HPDE6-E6E7 (cell line): ENCODE measurements at regions not wholly inside any gene's neighbourhood (a gene's known extent, or its start where the extent isn't known, plus 50 kb on each side); places are given as distances from the start of the nearest gene placed in this dataset.
"Not testable (repeated sequence)": the region's sequence is repeated elsewhere in the genome, so short reads cannot be mapped to it uniquely, and the experiment has no call there.

Source experiments
- DNase-seq: peaks from one replicate; pipeline ENCODE4 v3.0.0; 2011; ENCODE audit warnings: missing footprints; ENCODE audit errors: extremely low spot score

DNA sequence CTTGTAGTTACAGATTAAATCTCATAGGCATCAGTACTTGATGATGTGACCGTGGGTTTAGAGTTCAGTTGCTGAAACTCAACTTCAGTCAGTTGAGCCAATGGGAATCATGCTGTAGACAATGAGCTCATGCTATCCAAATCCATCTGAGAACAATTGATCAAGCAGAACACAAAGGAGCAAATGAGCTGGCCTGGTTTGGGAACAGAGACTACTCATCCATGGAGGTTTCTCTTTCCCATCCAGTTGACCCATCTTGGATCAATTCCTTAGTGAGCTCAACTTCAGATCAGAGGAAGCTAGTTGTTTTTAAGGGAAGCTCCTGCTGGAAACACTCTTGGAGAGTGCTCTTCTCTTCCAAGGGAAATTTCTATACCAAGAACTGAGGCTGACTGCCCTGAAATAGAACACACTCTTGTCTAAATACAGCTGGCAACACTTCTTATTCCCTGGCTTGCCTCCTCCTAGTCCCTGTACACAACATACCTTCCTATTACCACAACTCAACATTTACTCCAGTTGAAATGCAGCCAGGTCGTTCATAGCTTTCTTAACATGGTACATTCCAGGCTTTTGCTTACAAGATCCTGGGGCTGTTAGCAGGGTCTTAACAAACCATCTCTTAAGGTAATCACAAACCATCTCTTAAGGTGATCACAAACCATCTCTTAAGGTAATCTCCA, 203.9 kb upstream of the PRDM1 start:
- DNase-seq: no peak

GRCh38 chr6:105881608-105882007, 204.5 kb upstream of the PRDM1 start:
- no peak for DNase-seq

DNA sequence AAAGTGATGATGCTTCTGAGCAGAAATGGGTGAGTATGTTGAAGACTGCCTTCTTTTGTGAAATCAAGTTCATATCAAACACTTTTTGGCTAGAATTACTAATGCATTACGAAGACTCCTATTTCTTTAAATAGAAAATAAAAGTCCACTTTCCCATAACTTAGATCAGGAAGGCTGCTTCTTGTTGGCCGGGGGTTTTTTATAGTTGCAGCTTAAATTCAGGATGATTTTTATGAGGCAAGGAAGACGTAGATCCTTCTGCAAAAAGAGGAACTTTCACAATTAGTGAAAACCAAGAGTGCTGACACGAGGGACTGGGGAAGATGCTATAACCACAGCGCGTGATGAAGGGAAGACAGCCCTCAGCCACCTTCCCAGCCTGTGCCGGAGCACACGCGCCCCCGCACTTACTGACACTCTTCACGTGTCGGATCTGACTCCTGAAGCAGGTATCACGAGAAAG, 206.1 kb upstream of the PRDM1 start:
- DNase-seq: no peak

GRCh38 chr6:105879146-105879545, 207.0 kb upstream of the PRDM1 start:
- no peak for DNase-seq

GRCh38 chr6:105875974-105876640, 210.0 kb upstream of the PRDM1 start:
- DNase-seq: no peak

GRCh38 chr6:105874835-105875626, 211.1 kb upstream of the PRDM1 start:
- DNase-seq: no peak

DNA sequence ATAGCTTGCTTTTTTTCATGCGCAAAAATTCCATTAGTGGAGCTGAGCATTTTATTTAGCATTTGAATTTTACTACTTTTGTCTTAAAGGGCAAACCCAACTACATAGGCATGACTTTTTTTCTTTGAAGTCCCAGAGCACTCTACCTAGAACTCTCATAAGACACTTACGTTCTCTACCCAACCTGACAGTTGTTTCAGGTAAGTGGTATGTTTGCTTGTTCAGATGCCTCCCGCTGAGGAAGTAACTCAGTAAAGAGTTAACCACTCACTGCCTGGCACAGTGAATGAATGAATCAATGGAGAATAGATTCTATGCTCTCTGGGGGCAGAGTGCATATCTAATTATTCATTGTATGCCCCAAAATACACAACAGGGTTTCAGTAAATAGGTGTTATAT, 212.3 kb upstream of the PRDM1 start:
- DNase-seq: no peak

- DNase-seq: no peak
These were observed 212.9 kb upstream of the PRDM1 start for GRCh38 chr6:105873211-105873704.

- no peak for DNase-seq
These were observed 213.9 kb upstream of the PRDM1 start for GRCh38 chr6:105872249-105872648.

- no peak for DNase-seq
These were observed 214.6 kb upstream of the PRDM1 start for GRCh38 chr6:105871542-105871941.

GRCh38 chr6:105869835-105870440, 216.2 kb upstream of the PRDM1 start:
- DNase-seq: no peak

GRCh38 chr6:105868823-105869460, 217.2 kb upstream of the PRDM1 start:
- no peak for DNase-seq

DNA sequence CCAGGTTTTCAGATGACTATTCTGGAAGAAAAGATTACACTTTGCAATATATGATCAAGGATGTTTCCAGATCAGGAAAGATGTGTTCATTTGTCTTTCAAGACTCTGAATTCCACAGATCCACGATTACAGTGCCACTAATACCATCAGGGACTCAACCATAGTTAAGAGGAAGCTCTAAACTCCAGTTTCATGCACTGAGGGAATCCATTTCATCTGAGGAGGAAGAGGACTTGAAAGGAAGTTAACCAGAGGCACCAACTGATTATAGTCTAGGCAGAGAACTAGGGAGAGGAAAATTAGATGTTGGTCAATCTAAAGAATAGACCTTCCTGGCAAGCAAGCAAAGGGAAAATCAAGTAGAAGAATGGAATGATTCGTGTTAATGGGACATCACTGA, 218.3 kb upstream of the PRDM1 start:
- no peak for DNase-seq

DNA sequence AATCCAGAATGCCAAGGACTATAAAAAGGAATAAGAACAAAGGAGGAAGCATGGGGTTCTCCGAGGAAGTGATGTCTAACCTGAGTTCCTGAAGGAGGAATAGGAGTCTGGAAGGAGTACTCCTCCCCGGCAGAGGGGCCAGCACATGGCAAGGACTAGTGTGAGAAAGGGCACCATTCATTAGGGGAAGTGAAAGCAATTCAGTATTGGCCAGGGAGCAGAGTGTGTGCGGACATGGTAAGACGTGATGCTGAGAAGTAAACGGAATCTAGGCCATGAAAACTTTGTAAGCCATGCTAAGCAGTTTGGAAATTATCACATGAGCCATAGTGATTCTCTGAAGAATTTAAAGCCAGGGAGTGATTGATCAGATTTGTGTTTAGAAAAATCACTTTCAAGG, 218.9 kb upstream of the PRDM1 start:
- no peak for DNase-seq

DNA sequence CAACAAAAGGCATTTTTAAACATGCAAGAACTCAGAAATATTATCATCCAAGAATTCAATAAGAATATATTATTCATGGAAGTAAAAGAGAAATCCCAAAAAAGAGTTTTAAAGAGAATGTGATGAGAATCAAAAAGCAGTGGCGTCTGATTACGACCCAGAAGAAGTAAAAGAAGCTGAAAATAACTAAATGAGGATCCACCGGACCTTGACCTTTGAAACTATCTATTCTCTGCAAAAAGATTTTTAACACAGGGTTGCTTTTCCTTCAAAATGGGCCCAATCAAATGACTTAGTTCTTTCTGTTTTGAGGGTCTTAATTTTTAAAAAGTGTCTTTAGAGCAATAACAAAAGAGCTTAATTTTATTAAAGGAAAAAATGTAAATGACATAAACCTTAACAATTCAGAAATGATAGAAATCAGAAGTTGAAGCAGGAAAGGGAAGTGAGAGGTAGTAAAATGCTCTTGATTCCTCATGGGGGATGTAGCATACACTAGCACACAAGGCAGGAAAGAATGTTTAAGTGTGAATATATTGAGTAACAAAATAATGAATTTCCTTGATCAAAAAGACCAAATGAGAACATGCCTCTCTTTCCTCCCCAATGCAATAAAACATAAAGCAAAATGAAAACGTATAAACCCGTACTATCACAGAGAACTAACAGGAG, 223.1 kb upstream of the PRDM1 start:
- no peak for DNase-seq

DNA sequence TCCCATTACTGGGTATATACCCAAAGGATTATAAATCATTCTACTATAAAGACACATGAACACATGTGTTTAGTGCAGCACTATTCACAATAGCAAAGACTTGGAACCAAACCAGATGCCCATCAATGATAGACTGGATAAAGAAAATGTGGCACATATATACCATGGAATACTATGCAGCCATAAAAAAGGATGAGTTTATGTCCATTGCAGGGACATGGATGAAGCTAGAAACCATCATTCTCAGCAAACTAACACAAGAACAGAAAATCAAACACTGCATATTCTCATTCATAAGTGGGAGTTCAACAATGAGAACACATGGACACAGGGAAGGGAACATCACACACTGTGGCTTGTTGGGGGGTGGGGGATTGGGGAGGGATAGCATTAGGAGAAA, 225.2 kb upstream of the PRDM1 start:
- DNase-seq: not testable (repeated sequence)

DNA sequence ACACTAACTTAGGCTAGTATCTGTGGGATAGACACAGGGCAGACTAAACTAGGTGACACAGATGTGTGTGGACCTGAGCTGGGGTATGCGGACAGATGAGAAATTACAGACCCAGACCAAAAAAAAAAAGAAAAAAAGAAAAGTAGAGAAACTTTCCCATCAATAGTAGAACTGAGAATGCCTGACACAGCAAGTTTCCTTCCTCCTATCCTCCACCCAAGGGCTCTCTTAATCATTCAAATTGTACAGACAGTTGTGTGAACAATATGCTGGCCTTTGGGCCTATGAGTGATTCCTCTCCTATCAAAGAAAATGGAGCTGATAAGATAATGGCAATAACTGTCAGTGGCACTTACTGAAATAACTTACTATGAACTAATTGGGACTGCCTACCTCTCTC, 226.7 kb upstream of the PRDM1 start:
- DNase-seq: no peak

DNA sequence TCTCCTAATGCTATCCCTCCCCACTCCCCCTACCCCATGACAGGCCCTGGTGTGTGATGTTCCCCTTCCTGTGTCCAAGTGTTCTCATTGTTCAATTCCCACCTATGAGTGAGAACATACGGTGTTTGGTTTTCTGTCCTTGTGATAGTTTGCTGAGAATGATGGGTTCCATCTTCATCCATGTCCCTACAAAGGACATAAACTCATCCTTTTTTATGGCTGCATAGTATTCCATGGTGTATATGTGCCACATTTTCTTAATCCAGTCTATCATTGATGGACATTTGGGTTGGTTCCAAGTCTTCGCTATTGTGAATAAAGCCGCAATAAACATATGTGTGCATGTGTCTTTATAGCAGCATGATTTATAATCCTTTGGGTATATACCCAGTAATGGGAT, 227.5 kb upstream of the PRDM1 start:
- not testable (repeated sequence) for DNase-seq

DNA sequence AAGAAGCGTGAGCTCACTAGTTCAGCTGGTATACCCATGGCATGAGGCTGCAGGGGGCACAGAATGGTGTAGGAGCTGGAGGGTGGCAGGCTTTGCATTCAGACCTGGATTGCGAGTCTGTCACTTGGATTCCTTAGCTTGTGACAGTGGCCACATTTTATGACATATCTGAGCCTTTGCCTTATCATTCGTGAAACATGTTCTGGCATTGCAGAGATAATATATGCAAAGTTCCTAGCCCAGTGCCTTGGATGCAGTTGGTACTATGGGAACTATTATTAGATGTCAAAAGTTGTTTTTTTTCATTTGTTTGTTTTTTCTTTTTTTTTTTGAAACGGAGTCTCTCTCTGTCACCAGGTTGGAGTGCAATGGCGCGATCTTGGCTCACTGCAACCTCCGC, 230.7 kb upstream of the PRDM1 start:
- no peak for DNase-seq

- not testable (repeated sequence) for DNase-seq
These were observed 232.2 kb upstream of the PRDM1 start for GRCh38 chr6:105853979-105854378.

DNA sequence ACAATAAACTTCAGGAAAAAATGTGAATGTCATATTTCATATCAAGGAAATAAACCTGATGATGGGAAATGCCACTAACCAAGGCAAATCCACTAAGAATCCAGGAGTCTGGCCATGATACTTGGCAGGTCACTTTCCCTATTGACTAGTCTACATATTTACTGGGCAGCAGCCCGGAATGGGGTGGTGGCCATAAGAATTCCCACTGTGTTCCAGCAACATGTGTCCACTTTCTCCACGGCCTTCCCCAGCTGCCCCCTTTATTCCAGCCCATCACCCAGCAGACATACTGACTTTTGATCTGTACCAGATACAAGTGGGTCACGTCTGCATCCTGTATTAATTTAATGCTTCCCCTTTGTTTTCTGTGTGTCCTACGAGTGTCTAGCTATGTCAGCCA, 234.5 kb upstream of the PRDM1 start:
- no peak for DNase-seq
